Epidermal melanocyte (primary cell): ENCODE measurements at regions not wholly inside any gene's neighbourhood (a gene's known extent, or its start where the extent isn't known, plus 50 kb on each side); places are given as distances from the start of the nearest gene placed in this dataset.

Experiments
- DNase-seq: peaks from one replicate; pipeline ENCODE4 v3.0.0; 2011; ENCODE audit warnings: low spot score; ENCODE audit not compliant: insufficient read length

DNA sequence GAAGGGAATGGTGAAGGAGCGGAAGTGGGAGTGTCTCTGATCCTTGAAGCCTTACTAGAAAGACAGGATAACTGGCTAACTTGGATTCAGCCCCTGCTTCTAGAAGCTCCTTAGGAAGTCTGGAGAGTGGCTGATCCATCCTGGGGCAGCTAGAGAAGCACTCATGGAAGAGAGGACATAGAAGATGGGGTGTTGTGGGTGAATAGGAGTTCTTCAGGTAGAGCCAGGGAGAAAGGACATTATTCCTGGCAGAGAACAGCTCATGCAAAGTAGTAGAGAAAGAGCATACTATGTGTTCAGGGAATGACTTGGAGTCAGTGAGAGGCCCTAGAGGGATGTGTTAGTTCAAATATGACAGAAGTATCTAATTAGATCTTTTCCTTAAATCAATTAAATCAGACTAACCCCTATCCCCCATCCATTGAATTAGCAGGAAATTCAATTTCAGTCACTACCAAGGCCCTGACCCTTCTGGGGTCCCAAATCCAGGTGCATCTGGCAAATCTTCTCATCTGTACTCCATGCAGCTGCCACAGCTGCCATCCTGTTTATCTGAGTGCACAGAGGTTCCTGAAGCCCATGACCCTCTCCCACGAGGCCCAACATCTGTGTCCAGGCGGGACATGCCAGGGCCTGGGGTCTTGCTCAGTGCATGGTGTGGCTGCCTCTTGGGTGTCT lies 130.7 kb downstream of the DHX35 start:
- no peak for DNase-seq

DNA sequence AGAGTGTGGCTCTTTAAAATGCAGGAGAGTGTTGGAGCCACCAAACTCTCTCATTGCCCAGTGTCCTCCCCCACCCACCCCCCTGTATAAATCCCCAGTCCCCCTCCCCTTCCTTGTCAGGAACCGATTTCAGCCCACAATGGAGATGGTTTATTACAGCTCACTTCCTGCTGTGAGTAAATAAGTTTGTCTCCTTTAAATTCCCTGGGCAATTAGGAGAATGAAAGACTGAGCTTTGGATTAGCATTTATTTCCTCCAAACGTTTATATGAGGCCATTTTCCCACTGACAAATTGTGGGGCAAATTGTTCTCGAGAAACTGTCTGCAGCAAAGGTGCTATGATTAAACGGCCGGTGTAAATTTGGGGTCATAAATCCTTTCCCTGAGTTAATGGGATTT lies 128.8 kb downstream of the DHX35 start:
- DNase-seq = no peak

DNA sequence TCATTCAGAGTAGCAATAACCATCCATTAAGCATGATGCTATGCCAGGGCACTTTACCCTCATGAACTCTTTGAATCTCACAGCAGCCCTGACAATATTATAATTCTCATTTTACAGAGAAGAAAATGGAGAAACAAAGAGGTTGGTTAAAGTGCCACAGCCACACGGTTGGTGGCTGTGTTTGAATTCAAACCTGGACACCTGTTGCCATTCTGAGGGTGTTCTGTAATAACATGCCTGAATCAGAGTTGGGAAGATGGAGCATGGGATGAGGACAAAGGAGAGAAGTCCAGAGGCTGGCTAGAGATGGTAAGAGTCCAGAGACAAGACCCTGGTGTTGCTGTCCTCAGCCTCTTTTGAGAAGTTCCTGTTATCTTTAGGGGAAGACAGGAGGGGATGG lies 127.7 kb downstream of the DHX35 start:
- DNase-seq = no peak
